Amniotic stem cell (primary cell): ENCODE measurements at regions not wholly inside any gene's neighbourhood (a gene's known extent, or its start where the extent isn't known, plus 50 kb on each side); places are given as distances from the start of the nearest gene placed in this dataset.

Experiments
- DNase-seq: peaks from one replicate; lab custom pipeline; 2025; lab: John Stamatoyannopoulos, UW

GRCh38 chr11:131121426-131122333 is 205.4 kb upstream of the SNX19 start:
- DNase-seq = no peak

- DNase-seq = no peak
Measured at GRCh38 chr11:131122448-131122847, 206.2 kb upstream of the SNX19 start.

- DNase-seq = no peak
Measured at GRCh38 chr11:131129474-131129873, 213.2 kb upstream of the SNX19 start.

- no peak for DNase-seq
Measured at GRCh38 chr11:131135611-131136010, 219.3 kb upstream of the SNX19 start.

- no peak for DNase-seq
Measured at GRCh38 chr11:131136486-131136885, 220.2 kb upstream of the SNX19 start.

GRCh38 chr11:131137046-131137445 is 220.8 kb upstream of the SNX19 start:
- DNase-seq = no peak

- no peak for DNase-seq
Measured at GRCh38 chr11:131138731-131139130, 222.5 kb upstream of the SNX19 start.

- DNase-seq = no peak
Measured at GRCh38 chr11:131145791-131146190, 224.6 kb upstream of the NTM start.

- no peak for DNase-seq
Measured at GRCh38 chr11:131146827-131147490, 223.5 kb upstream of the NTM start.

- no peak for DNase-seq
Measured at GRCh38 chr11:131154351-131154750, 216.1 kb upstream of the NTM start.

- no peak for DNase-seq
Measured at GRCh38 chr11:131157678-131158077, 212.7 kb upstream of the NTM start.

- DNase-seq = no peak
Measured at GRCh38 chr11:131160846-131161245, 209.6 kb upstream of the NTM start.

GRCh38 chr11:131163613-131164012 is 206.8 kb upstream of the NTM start:
- DNase-seq = no peak

- DNase-seq = no peak
Measured at GRCh38 chr11:131165036-131165435, 205.4 kb upstream of the NTM start.

- DNase-seq = no peak
Measured at GRCh38 chr11:131168839-131169713, 201.3 kb upstream of the NTM start.

- DNase-seq = no peak
Measured at GRCh38 chr11:131172011-131172410, 198.4 kb upstream of the NTM start.

GRCh38 chr11:131178020-131178419 is 192.4 kb upstream of the NTM start:
- no peak for DNase-seq

GRCh38 chr11:131178596-131178995 is 191.8 kb upstream of the NTM start:
- DNase-seq = no peak

- no peak for DNase-seq
Measured at GRCh38 chr11:131179836-131180235, 190.6 kb upstream of the NTM start.

GRCh38 chr11:131185915-131186314 is 184.5 kb upstream of the NTM start:
- no peak for DNase-seq

- no peak for DNase-seq
Measured at GRCh38 chr11:131186629-131187101, 183.8 kb upstream of the NTM start.

GRCh38 chr11:131190446-131190845 is 180.0 kb upstream of the NTM start:
- no peak for DNase-seq
